ENCODE measurements at regions not wholly inside any gene's neighbourhood (a gene's known extent, or its start where the extent isn't known, plus 50 kb on each side); places are given as distances from the start of the nearest gene placed in this dataset.

- Histone ChIP-seq H3K9me3 (ENCODE audit: low read depth, low read length) (no peaks in the 10 kb centered on the region), H3K27me3 (ENCODE audit: insufficient read depth, low read length) (no peaks in the 10 kb centered on the region), H3K4me1 (ENCODE audit: insufficient read depth, low read length) (no peaks in the 10 kb centered on the region), H3K4me3 (ENCODE audit: low read length) (no peak overlapping the region)
Observed at GRCh38 chr3:106261396-106261795, 392.6 kb upstream of the CBLB start.

- no peaks in the 10 kb centered on the region for H3K4me1 ChIP-seq (ENCODE audit: insufficient read depth, low read length)
- no peaks in the 10 kb centered on the region for H3K27me3 ChIP-seq (ENCODE audit: insufficient read depth, low read length)
- no peak overlapping the region for H3K4me3 ChIP-seq (ENCODE audit: low read length)
- H3K9me3 ChIP-seq (ENCODE audit: low read depth, low read length), result no peaks in the 10 kb centered on the region
Observed at GRCh38 chr3:106261915-106262683, 393.3 kb upstream of the CBLB start.

GRCh38 chr3:106263011-106263410, 394.2 kb upstream of the CBLB start:
- Histone ChIP-seq H3K4me1 (ENCODE audit: insufficient read depth, low read length) (no peaks in the 10 kb centered on the region), H3K9me3 (ENCODE audit: low read depth, low read length) (no peaks in the 10 kb centered on the region), H3K27me3 (ENCODE audit: insufficient read depth, low read length) (no peaks in the 10 kb centered on the region)

GRCh38 chr3:106263546-106263945, 394.7 kb upstream of the CBLB start:
- no peaks in the 10 kb centered on the region for H3K4me1 ChIP-seq (ENCODE audit: insufficient read depth, low read length)
- H3K4me3 ChIP-seq (ENCODE audit: low read length), result no peak overlapping the region
- H3K9me3 ChIP-seq (ENCODE audit: low read depth, low read length), result no peaks in the 10 kb centered on the region
- no peaks in the 10 kb centered on the region for H3K27me3 ChIP-seq (ENCODE audit: insufficient read depth, low read length)

More at GRCh38 chr3:106263011-106263410, 394.2 kb upstream of the CBLB start:
- H3K4me3 ChIP-seq (ENCODE audit: low read length), result no peak overlapping the region

- Histone ChIP-seq H3K4me3 (ENCODE audit: low read length) (no peak overlapping the region), H3K9me3 (ENCODE audit: low read depth, low read length) (no peaks in the 10 kb centered on the region), H3K27me3 (ENCODE audit: insufficient read depth, low read length) (no peaks in the 10 kb centered on the region), H3K4me1 (ENCODE audit: insufficient read depth, low read length) (no peaks in the 10 kb centered on the region)
Observed at GRCh38 chr3:106265704-106266103, 396.9 kb upstream of the CBLB start.

GRCh38 chr3:106268696-106269095, 399.9 kb upstream of the CBLB start:
- Histone ChIP-seq H3K27me3 (ENCODE audit: insufficient read depth, low read length) (no peaks in the 10 kb centered on the region), H3K9me3 (ENCODE audit: low read depth, low read length) (no peaks in the 10 kb centered on the region), H3K4me3 (ENCODE audit: low read length) (no peak overlapping the region), H3K4me1 (ENCODE audit: insufficient read depth, low read length) (no peaks in the 10 kb centered on the region)

- Histone ChIP-seq H3K4me3 (ENCODE audit: low read length) (no peak overlapping the region), H3K9me3 (ENCODE audit: low read depth, low read length) (no peaks in the 10 kb centered on the region), H3K4me1 (ENCODE audit: insufficient read depth, low read length) (no peaks in the 10 kb centered on the region), H3K27me3 (ENCODE audit: insufficient read depth, low read length) (no peaks in the 10 kb centered on the region)
Observed at GRCh38 chr3:106272302-106272701, 403.5 kb upstream of the CBLB start.

- H3K9me3 ChIP-seq (ENCODE audit: low read depth, low read length), result no peaks in the 10 kb centered on the region
- no peaks in the 10 kb centered on the region for H3K4me1 ChIP-seq (ENCODE audit: insufficient read depth, low read length)
- H3K4me3 ChIP-seq (ENCODE audit: low read length), result no peak overlapping the region
- H3K27me3 ChIP-seq (ENCODE audit: insufficient read depth, low read length), result no peaks in the 10 kb centered on the region
Observed at GRCh38 chr3:106275592-106275991, 406.8 kb upstream of the CBLB start.

GRCh38 chr3:106276151-106276550, 407.3 kb upstream of the CBLB start:
- H3K27me3 ChIP-seq (ENCODE audit: insufficient read depth, low read length), result no peaks in the 10 kb centered on the region
- H3K4me3 ChIP-seq (ENCODE audit: low read length), result no peak overlapping the region
- no peaks in the 10 kb centered on the region for H3K9me3 ChIP-seq (ENCODE audit: low read depth, low read length)
- H3K4me1 ChIP-seq (ENCODE audit: insufficient read depth, low read length), result no peaks in the 10 kb centered on the region

GRCh38 chr3:106276755-106277612, 408.2 kb upstream of the CBLB start:
- Histone ChIP-seq H3K27me3 (ENCODE audit: insufficient read depth, low read length) (no peaks in the 10 kb centered on the region), H3K9me3 (ENCODE audit: low read depth, low read length) (no peaks in the 10 kb centered on the region), H3K4me1 (ENCODE audit: insufficient read depth, low read length) (no peaks in the 10 kb centered on the region), H3K4me3 (ENCODE audit: low read length) (no peak overlapping the region)

GRCh38 chr3:106277731-106278130, 408.9 kb upstream of the CBLB start:
- Histone ChIP-seq H3K4me1 (ENCODE audit: insufficient read depth, low read length) (no peaks in the 10 kb centered on the region), H3K9me3 (ENCODE audit: low read depth, low read length) (no peaks in the 10 kb centered on the region), H3K27me3 (ENCODE audit: insufficient read depth, low read length) (no peaks in the 10 kb centered on the region), H3K4me3 (ENCODE audit: low read length) (no peak overlapping the region)

- no peaks in the 10 kb centered on the region for H3K27me3 ChIP-seq (ENCODE audit: insufficient read depth, low read length)
- H3K4me1 ChIP-seq (ENCODE audit: insufficient read depth, low read length), result no peaks in the 10 kb centered on the region
- H3K4me3 ChIP-seq (ENCODE audit: low read length), result no peak overlapping the region
- H3K9me3 ChIP-seq (ENCODE audit: low read depth, low read length), result no peaks in the 10 kb centered on the region
Observed at GRCh38 chr3:106281221-106281620, 412.4 kb upstream of the CBLB start.

- H3K9me3 ChIP-seq (ENCODE audit: low read depth, low read length), result no peaks in the 10 kb centered on the region
- no peak overlapping the region for H3K4me3 ChIP-seq (ENCODE audit: low read length)
- no peaks in the 10 kb centered on the region for H3K27me3 ChIP-seq (ENCODE audit: insufficient read depth, low read length)
- no peaks in the 10 kb centered on the region for H3K4me1 ChIP-seq (ENCODE audit: insufficient read depth, low read length)
Observed at GRCh38 chr3:106282943-106283342, 414.1 kb upstream of the CBLB start.

- Histone ChIP-seq H3K4me1 (ENCODE audit: insufficient read depth, low read length) (no peaks in the 10 kb centered on the region), H3K9me3 (ENCODE audit: low read depth, low read length) (no peaks in the 10 kb centered on the region), H3K27me3 (ENCODE audit: insufficient read depth, low read length) (no peaks in the 10 kb centered on the region), H3K4me3 (ENCODE audit: low read length) (no peak overlapping the region)
Observed at GRCh38 chr3:106288781-106289180, 420.0 kb upstream of the CBLB start.

GRCh38 chr3:106290304-106290997, 421.6 kb upstream of the CBLB start:
- no peaks in the 10 kb centered on the region for H3K9me3 ChIP-seq (ENCODE audit: low read depth, low read length)
- H3K4me1 ChIP-seq (ENCODE audit: insufficient read depth, low read length), result no peaks in the 10 kb centered on the region
- H3K27me3 ChIP-seq (ENCODE audit: insufficient read depth, low read length), result no peaks in the 10 kb centered on the region
- no peak overlapping the region for H3K4me3 ChIP-seq (ENCODE audit: low read length)

All from mononuclear cell (primary cell).